ENCODE measurements at regions not wholly inside any gene's neighbourhood (a gene's known extent, or its start where the extent isn't known, plus 50 kb on each side); places are given as distances from the start of the nearest gene placed in this dataset.
"Not testable (repeated sequence)": the region's sequence is repeated elsewhere in the genome, so short reads cannot be mapped to it uniquely, and the experiment has no call there.

DNA sequence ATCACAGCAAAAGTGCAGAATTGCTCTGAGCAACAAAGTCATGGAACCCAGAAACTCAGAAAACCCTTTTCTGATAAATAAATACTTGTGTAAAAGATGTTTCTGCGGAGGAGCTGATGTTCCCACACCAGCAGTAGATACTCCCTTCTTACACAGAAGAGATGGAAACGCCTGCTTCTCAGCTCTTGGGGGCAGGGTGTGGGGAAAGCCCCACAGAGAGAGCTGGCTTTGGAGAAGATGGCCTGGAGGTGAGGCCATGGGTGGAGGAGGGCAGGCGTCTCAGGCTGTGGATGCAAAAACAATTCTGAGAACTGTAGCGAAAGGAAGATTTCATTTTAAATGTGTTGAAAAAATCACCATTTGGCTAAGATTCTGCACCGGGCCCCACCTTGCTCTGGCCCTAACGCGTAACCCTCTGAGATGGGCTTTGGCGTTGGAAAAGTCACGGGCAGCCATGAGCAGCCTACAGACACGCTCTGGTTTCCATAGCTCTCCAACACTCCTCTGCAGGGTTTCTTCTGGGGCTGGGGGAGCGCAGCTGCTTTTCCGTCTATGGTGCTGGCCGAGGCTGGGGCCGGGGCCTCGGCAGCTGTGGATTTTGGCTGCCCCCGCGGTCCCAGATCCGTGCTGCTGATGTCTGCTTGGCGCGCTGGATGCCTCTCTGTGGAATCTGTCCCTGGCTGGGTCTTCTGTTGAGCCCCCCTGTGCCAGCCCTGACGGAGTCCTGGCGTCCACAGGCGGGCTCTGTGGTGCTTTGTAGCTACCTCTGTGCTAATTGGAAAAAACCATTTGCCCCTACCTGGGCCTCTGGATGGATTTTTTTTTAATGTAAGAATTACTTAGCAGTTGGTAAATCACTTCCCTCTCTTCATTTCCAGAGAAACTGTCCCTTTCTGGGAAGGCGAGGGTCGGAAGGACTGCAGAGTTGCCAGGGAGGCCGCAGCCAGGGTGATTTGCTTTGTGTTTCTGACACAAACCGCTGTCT is 200.9 kb downstream of the BANP start:
- TF ChIP-seq CTCF (IDR thresholded peaks at IDR 0.05); EZH2 (IDR thresholded peaks at IDR 0.05; ENCODE audit: borderline replicate concordance, insufficient read depth, low read depth, low read length, poor library complexity, severe bottlenecking): not testable (repeated sequence)
